ENCODE measurements at regions not wholly inside any gene's neighbourhood (a gene's known extent, or its start where the extent isn't known, plus 50 kb on each side); places are given as distances from the start of the nearest gene placed in this dataset.

DNA sequence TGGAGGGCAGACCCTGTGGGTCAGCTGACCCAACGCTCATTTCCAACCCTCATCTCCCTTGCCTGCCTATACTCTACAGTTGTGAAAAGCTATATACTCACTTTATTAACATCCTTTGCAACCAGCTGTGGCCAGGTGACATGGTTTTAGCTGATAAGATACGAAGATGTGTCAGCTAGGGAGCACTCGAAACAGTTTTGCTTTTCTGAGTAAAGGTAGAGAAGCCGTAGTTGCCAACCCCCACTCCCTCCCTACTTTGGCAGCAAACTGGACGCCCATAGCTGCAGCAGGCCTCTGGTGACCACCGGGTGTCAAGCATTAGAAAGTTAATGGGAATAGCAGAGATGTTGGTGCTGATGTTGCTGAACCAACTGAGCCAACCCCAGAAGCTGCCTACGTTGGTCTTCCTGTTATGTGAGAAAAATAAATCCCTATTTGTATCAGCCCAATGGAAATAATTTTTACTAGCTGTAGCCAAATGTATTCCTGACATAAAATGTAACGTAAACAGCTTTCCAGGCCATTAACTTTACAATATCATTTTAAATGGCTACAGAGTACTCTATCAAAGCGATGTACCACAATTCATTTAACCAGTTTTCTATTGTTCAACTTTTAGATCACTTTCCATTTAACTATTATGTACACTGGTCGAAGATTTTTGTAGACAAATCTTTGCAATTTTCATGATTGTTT is 98.5 kb upstream of the TMCC3 start:
- H3K4me1 ChIP-seq = no peaks in the 10 kb centered on the region
- intact Hi-C loops (cut with DNase I) = no loop called here
- no peaks in the 10 kb centered on the region for H3K9me3 ChIP-seq
- ATAC-seq = no peak
- TF ChIP-seq, protein P1, sequence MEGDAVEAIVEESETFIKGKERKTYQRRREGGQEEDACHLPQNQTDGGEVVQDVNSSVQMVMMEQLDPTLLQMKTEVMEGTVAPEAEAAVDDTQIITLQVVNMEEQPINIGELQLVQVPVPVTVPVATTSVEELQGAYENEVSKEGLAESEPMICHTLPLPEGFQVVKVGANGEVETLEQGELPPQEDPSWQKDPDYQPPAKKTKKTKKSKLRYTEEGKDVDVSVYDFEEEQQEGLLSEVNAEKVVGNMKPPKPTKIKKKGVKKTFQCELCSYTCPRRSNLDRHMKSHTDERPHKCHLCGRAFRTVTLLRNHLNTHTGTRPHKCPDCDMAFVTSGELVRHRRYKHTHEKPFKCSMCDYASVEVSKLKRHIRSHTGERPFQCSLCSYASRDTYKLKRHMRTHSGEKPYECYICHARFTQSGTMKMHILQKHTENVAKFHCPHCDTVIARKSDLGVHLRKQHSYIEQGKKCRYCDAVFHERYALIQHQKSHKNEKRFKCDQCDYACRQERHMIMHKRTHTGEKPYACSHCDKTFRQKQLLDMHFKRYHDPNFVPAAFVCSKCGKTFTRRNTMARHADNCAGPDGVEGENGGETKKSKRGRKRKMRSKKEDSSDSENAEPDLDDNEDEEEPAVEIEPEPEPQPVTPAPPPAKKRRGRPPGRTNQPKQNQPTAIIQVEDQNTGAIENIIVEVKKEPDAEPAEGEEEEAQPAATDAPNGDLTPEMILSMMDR (IDR thresholded peaks at IDR 0.05) = no peak
- no peak overlapping the region for H3K4me3 ChIP-seq
- H3K27me3 ChIP-seq = no peaks in the 10 kb centered on the region
- no peak for DNase-seq
- no peak overlapping the region for H3K27ac ChIP-seq
- H3K36me3 ChIP-seq = no peaks in the 10 kb centered on the region

DNA sequence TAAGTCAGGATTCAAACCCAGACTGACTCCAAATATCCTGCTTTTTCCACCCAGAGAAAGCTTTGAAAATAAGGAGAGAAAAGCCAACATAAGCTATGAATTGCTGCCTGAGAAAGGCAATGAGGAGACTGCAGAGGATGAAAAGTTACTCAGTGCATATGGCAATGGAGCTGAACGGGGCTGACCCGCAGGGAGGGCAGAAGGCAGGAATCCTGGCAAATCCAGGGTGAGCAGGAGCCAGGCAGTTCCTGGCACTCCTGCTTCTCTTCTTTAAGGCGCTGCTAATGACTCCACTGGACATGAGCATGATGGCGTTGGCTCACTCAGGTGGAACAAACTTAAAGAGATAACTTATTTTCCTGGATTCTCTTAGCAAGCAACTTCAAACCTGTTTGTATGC is 95.2 kb upstream of the TMCC3 start:
- DNase-seq (no peak), ATAC-seq (no peak)
- Histone ChIP-seq H3K27me3 (no peaks in the 10 kb centered on the region), H3K4me1 (no peaks in the 10 kb centered on the region), H3K9me3 (no peaks in the 10 kb centered on the region), H3K36me3 (no peaks in the 10 kb centered on the region), H3K27ac (no peak overlapping the region), H3K4me3 (no peak overlapping the region)
- intact Hi-C loops (cut with DNase I) = no loop called here
- TF ChIP-seq, protein P1 (IDR thresholded peaks at IDR 0.05) = no peak

DNA sequence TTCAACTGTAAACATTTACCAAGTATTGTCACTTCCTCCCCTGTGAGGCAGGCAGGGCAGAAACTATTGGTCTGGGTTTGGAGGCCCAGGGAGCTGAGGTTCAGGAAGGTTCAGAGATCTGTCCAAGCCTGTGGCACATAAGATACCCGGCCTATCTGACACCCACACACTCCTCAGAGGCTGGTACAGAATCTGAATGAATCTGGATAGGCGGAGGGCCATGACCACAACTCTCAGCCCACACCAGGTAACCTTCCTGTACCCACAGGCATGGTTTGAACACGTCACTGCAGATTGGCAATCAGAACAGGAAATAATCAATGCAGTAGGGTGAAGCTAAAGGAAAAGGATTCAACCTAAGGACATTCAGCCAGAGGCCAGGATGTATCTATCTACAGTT is 92.8 kb upstream of the TMCC3 start:
- H3K9me3 ChIP-seq = no peaks in the 10 kb centered on the region
- no peaks in the 10 kb centered on the region for H3K36me3 ChIP-seq
- no peak overlapping the region for H3K27ac ChIP-seq
- intact Hi-C loops (cut with DNase I) = no loop called here
- no peaks in the 10 kb centered on the region for H3K27me3 ChIP-seq
- ATAC-seq (no peak), DNase-seq (no peak)
- TF ChIP-seq, protein P1 (IDR thresholded peaks at IDR 0.05) = no peak
- no peaks in the 10 kb centered on the region for H3K4me1 ChIP-seq
- no peak overlapping the region for H3K4me3 ChIP-seq

DNA sequence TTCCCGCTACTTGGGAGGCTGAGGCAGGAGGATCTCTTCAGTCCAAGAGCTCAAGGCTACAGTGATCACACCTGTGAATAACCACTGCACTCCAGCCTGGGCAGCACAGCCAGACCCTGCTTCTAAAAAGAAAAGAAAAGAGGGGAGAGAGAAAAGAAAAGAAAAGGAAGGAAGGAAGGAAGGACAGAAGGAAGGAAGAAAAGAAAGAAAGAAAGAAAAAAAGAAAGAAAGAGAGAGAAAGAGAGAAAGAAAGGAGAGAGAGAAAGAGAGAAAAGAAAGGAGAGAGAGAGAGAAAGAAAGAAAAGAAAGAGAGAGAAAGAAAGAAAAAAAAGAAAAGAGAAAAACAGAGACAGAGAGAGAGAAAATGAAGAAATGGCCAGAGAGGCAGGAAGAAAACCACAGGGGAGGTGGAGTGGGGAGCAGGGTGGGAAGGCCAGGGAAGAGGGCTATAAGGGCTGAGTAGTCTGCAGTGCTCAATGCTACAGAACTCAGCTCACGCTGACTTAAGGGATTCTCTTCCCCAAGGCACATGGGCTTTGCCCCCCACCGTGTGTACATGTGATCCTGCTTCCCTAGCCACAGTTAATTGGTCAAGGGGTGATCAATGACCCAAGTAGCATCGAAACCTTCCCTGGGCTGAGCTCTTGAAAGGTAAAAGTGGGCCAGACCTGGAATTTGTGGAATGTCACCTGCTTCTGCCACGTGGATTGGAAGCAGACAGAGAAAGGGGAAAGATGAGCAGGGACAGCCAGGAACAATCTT is 90.4 kb upstream of the TMCC3 start:
- no peak for ATAC-seq
- intact Hi-C loops (cut with DNase I) = no loop called here

DNA sequence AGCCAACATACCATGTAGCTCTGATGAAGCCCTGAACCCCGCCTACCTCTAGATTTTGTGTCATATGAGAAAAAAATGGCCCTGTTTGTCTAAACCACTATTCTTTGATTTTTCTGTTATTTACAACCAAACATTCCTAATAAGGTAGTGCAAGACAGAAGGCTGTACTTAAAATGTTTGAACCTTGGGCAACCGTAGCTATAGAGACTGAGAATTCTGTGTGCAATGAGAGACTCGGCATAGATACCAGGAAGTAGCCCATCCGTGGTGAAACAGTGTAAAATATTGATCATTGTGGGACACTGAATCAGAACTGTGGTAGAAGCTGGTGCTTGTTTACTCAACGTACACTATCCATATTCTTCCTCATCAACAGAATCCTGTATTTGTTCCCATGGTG is 86.5 kb upstream of the TMCC3 start:
- Histone ChIP-seq H3K27ac (no peak overlapping the region), H3K36me3 (no peaks in the 10 kb centered on the region), H3K9me3 (no peaks in the 10 kb centered on the region), H3K4me3 (no peak overlapping the region), H3K27me3 (no peaks in the 10 kb centered on the region), H3K4me1 (no peaks in the 10 kb centered on the region)
- DNase-seq (no peak), ATAC-seq (no peak)
- intact Hi-C loops (cut with DNase I) = no loop called here
- TF ChIP-seq, protein P1 (IDR thresholded peaks at IDR 0.05) = no peak

More for the DNA sequence above, 90.4 kb upstream of the TMCC3 start:
- Histone ChIP-seq H3K4me1 (no peaks in the 10 kb centered on the region), H3K36me3 (no peaks in the 10 kb centered on the region), H3K4me3 (no peak overlapping the region), H3K27me3 (no peaks in the 10 kb centered on the region), H3K9me3 (no peaks in the 10 kb centered on the region), H3K27ac (no peak overlapping the region)
- TF ChIP-seq, protein P1 (IDR thresholded peaks at IDR 0.05) = no peak
- no peak for DNase-seq

Measured in upper lobe of right lung (tissue), 1 donor.